Natural killer cell treated with Interleukin-12 subunit alpha and Interleukin-12 subunit beta and Interleukin-15 and Interleukin-18, amount 100 ng/mL, for 72 hours (primary cell): ENCODE measurements at regions not wholly inside any gene's neighbourhood (a gene's known extent, or its start where the extent isn't known, plus 50 kb on each side); places are given as distances from the start of the nearest gene placed in this dataset.
A peak's percentile ranks its signal among the peaks of the same experiment; 100 is the strongest.

ENCODE experiments used
- ATAC-seq, 2 donors: fragments of 150-1000 bp; cut with Tn5 transposase in 1 of 2; sonication (Bioruptor Pico), chemical (Tn5 transposase) in 1 of 2; 2 replicates each; pipeline ENCODE4 v1.10.0; 2021
- DNase-seq: peaks from one replicate; pipeline ENCODE4 v3.0.0; 2022; ENCODE audit warnings: low spot score
- H3K27ac Mint-ChIP-seq, 2 donors: 1 replicate in 1 of 2; 2 replicates in 1 of 2; pipeline ENCODE4 v1.8.0; 2022; ENCODE audit warnings: mixed read lengths in 2 of 2, mild to moderate bottlenecking in 1 of 2, moderate library complexity in 1 of 2
- H3K27me3 Mint-ChIP-seq, 2 donors: 1 replicate in 1 of 2; 2 replicates in 1 of 2; pipeline ENCODE4 v1.8.0; 2022; ENCODE audit warnings: mixed read lengths in 2 of 2
- H3K36me3 Mint-ChIP-seq: one replicate; pipeline ENCODE4 v1.8.0; 2022; ENCODE audit warnings: mixed read lengths
- H3K4me1 Mint-ChIP-seq, 2 donors: 1 replicate in 1 of 2; 2 replicates in 1 of 2; pipeline ENCODE4 v1.8.0; 2022; ENCODE audit warnings: low read depth in 2 of 2, mixed read lengths in 2 of 2, mild to moderate bottlenecking in 1 of 2
- H3K4me3 Mint-ChIP-seq: one replicate; pipeline ENCODE4 v1.8.0; 2022; ENCODE audit warnings: mixed read lengths
- H3K9me3 Mint-ChIP-seq: 2 replicates; pipeline ENCODE4 v1.8.0; 2022; ENCODE audit warnings: mixed read lengths

DNA sequence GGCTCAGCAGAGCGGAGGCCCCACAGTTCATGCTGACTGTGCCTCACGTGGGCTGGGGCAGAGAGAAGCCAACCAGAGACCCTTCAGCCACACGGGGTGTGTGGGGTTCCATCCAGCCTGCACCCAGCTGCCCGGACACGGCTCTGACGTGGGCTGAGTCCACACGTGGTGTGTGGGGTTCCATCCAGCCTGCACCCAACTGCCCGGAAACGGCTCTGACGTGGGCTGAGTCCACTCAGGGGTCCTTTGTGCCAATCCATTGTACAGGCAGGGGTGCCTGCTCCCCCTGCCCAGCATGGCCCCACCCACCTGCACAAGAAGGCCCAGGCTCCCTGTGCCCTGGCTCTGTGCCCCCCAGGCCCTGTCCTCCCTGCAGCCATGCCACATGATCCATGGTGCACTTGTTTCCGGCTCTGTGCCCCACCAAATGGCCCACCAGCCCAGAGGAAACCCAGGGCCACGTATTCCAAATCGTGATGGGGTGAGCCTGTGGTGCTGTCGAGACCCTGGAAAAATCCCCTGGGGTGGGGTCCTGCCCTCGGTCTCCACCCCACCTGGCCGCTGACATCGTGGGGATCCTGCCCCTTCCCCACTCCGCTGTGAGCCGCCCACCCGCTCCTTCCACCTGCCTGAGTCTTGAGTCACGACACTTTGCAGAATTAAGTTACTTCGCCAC, 99.3 kb upstream of the SFSWAP start:
- H3K27ac Mint-ChIP-seq = no peak overlapping the region
- peaks cover 24 to 34% of the 10 kb centered on the region in 2 donors for H3K4me1 Mint-ChIP-seq
- no peak overlapping the region for H3K4me3 Mint-ChIP-seq
- no peak for DNase-seq
- no peaks in the 10 kb centered on the region for H3K36me3 Mint-ChIP-seq
- H3K9me3 Mint-ChIP-seq = no peaks in the 10 kb centered on the region
- H3K27me3 Mint-ChIP-seq = no peaks in the 10 kb centered on the region
- ATAC-seq = no peak

DNA sequence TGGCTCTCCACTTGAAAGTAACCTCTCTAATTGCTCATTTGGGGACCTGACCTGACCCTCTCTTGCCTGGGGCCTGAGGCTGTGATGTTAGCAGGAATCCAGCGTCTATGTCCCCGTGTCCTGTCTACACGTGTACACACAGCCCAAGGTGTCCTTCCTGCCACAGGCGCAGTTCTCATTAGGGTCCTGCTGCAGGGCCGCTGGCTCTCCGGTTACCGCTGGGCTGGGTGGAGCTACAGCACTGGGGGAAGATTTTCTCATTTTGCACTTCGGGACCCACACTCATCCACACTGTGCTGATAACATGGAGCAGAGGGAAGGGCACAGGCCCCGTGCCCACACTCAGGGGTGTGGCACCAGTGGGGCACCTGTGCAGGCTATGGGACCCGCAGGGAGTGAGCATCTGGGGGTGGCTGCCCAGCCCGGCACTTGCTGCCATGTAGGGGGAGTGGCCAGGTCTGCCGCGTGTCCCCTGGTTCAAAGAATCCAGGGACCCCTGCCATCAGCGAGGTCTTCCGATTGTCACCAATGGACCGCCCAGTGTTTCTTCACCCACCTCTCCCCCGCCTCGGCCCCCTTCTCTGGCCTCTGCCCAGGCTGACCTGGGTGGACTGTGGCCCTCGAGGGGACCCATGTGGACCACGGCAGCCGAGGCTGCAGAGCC, 98.7 kb upstream of the SFSWAP start:
- H3K27ac Mint-ChIP-seq = no peak overlapping the region
- no peak overlapping the region for H3K4me3 Mint-ChIP-seq
- no peak for ATAC-seq
- H3K9me3 Mint-ChIP-seq = no peaks in the 10 kb centered on the region
- H3K36me3 Mint-ChIP-seq = no peaks in the 10 kb centered on the region
- DNase-seq = peak; percentile 53
- no peaks in the 10 kb centered on the region for H3K27me3 Mint-ChIP-seq
- peaks cover 24 to 27% of the 10 kb centered on the region in 2 donors for H3K4me1 Mint-ChIP-seq

DNA sequence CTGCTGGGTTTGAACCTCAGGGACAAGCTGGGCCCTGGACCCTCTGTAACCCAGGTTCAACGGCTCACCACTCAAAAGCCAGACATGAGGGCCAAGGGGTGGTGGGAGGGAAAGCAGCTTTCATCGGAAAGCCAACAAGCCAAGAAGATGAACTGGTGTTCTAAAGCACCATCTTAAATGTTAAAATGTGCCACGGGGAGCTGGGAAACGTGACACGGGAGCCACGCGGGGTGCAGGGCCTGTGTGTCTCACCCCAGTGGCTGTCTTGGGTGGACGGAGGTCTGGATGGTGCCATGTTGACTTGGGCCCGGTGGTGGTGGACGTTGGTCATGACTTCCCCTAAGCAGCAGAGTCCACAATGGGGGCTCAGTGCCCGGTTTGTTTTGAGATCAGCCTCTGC, 97.7 kb upstream of the SFSWAP start:
- no peak for ATAC-seq
- Mint-ChIP-seq H3K36me3 (no peaks in the 10 kb centered on the region), H3K4me3 (no peak overlapping the region)

DNA sequence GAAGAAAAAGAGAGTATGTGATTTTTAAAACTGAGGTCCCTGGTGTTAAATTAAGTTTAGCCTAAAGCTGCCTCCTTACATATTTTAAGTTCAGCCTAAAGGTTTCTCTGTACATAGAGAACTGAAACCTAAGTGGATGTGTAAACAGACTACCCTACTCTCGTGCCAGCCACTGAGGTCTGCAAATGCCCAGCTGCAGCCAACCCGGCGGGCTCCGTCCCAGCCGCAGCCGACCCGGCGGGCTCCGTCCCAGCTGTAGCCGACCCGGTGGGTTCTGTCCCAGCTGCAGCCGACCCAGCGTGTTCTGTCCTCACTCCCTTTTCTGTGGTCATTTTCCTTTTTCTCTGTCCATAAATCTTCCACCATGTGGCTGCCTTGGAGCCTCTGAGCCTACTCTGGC, 97.2 kb upstream of the SFSWAP start:
- Mint-ChIP-seq H3K4me3 (no peak overlapping the region), H3K4me1 (peaks cover 13% of the 10 kb centered on the region in 2 donors), H3K27me3 (no peaks in the 10 kb centered on the region), H3K36me3 (no peaks in the 10 kb centered on the region), H3K27ac (no peak overlapping the region), H3K9me3 (no peaks in the 10 kb centered on the region)
- peak; percentile 54 for DNase-seq
- ATAC-seq = no peak

More for the DNA sequence above, 97.7 kb upstream of the SFSWAP start:
- peaks cover 14 to 18% of the 10 kb centered on the region in 2 donors for H3K4me1 Mint-ChIP-seq
- H3K27ac Mint-ChIP-seq = no peak overlapping the region
- DNase-seq = peak; percentile 59
- no peaks in the 10 kb centered on the region for H3K27me3 Mint-ChIP-seq
- H3K9me3 Mint-ChIP-seq = no peaks in the 10 kb centered on the region

DNA sequence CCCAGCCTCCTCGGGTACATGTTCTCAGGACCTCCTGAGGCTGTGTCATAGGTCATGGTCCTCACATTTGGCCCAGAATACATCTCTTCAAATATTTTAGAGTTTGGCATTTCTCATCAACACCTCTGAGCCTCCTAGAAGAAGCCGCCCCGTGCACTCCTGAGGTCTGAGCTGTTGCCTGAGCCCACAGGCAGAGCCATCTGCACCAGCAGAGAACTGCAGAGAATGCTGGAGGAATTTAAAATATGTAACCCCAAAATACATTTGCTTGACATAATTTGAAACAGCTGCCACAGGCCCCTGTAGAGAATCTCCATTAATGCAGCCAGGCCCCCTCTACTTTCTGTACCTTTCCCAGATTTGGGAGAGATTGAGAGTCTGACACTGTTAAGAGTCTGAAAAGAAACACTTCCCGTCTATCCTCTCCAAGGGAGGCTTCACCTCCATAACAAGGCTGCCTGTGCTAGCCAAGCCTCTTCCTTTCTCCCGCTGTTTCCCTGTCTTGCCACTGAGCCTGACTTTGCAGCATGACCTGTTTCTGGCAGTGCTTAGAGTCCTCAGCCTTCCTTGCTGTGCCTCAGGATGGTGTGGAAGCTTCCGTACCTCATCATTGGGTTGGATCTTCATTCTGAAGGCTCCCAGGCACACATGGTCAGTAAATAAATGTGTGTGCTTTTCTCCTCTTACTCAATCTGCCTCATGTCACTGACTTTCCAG, 95.4 kb upstream of the SFSWAP start:
- Mint-ChIP-seq H3K27ac (no peak overlapping the region), H3K36me3 (no peaks in the 10 kb centered on the region)

DNA sequence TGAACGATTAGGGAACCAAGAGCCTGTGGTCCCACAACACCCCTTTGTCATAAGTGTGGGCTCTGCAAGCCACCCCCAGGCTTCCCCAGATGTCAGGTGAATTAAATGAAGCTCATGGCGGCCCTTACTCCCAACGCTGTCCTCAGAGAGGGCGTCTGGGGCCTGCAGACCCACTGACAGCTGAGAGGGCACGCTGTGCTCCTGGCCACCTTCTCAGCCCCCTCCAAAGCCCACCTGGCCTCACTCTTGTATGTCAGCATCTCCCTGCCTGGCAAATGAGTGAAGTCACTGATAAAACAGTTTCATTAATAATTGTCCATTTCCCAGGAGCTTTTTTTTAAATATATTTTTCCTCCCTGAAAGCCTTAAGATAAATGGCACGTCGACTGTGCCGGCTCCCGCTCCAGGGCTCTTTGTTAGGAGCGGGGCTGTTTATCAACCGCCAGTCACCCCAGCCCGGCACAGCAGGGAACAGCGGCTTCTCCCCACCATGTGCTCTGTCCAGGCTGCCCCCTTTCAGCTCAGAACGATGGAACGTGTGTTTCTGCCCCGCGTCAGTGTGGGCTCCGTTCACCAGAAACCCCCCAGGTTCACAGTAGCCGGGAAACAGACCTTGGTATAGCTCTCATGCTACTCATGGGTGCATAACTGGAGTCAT, 94.7 kb upstream of the SFSWAP start:
- DNase-seq = peak; percentile 8
- Mint-ChIP-seq H3K27me3 (peaks cover 0 to 4% of the 10 kb centered on the region in 2 donors), H3K4me3 (no peak overlapping the region), H3K27ac (no peak overlapping the region), H3K36me3 (no peaks in the 10 kb centered on the region), H3K4me1 (peaks cover 0 to 2% of the 10 kb centered on the region in 2 donors), H3K9me3 (no peaks in the 10 kb centered on the region)
- ATAC-seq = no peak

More for the DNA sequence above, 95.4 kb upstream of the SFSWAP start:
- Mint-ChIP-seq H3K4me3 (no peak overlapping the region), H3K4me1 (peaks cover 0 to 2% of the 10 kb centered on the region in 2 donors), H3K27me3 (peaks cover 0 to 4% of the 10 kb centered on the region in 2 donors), H3K9me3 (no peaks in the 10 kb centered on the region)
- DNase-seq (peak; percentile 12), ATAC-seq (no peak)

DNA sequence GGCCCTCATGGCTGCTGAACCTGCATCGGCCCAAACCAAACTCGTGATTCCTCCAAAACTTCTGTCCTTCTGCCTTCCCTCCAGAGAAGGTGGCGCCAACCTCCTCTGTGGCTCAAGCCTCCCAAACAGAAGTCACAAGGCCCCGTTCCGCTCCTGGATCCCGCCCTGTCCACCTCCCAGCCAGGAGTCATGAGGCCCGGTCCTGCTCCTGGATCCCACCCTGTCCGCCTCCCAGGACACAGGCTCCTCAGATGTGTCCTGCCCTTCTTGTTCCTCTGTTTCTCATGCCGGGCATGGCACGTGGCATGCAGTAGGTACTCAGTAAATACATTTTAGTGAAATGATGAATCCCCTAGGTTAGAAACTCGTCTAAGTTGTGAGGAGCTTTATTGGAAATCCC, 94.2 kb upstream of the SFSWAP start:
- Mint-ChIP-seq H3K4me3 (no peak overlapping the region), H3K36me3 (no peaks in the 10 kb centered on the region), H3K27me3 (peaks cover 0 to 4% of the 10 kb centered on the region in 2 donors), H3K27ac (no peak overlapping the region), H3K4me1 (peaks cover 0 to 2% of the 10 kb centered on the region in 2 donors), H3K9me3 (no peaks in the 10 kb centered on the region)
- peak; percentile 25 for DNase-seq
- no peak for ATAC-seq

DNA sequence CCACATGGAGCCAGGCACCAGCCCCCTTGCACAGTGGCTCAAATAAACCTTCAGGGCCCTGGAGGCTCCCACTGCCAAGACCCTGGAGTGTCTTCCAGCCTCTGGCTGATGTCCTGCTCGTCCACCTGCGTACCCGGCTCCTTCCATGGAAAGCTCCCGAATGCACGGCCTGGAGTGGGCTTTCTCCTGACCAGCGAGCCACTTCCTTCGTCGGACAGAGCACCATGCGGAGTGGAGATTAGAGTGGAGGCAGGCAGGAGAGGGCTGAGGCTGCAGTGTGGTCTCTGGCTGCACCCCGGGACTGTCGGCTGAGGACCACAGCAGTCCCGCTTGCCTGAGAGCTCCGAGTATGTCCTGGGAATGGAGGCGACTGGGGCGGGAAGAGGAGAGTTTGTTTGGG, 93.7 kb upstream of the SFSWAP start:
- peak; percentile 40 for DNase-seq
- no peak for ATAC-seq
- H3K4me3 Mint-ChIP-seq = no peak overlapping the region
- H3K27ac Mint-ChIP-seq = no peak overlapping the region
- H3K36me3 Mint-ChIP-seq = no peaks in the 10 kb centered on the region
- H3K4me1 Mint-ChIP-seq = peaks cover 0 to 5% of the 10 kb centered on the region in 2 donors
- H3K9me3 Mint-ChIP-seq = no peaks in the 10 kb centered on the region
- H3K27me3 Mint-ChIP-seq = peaks cover 0 to 4% of the 10 kb centered on the region in 2 donors

DNA sequence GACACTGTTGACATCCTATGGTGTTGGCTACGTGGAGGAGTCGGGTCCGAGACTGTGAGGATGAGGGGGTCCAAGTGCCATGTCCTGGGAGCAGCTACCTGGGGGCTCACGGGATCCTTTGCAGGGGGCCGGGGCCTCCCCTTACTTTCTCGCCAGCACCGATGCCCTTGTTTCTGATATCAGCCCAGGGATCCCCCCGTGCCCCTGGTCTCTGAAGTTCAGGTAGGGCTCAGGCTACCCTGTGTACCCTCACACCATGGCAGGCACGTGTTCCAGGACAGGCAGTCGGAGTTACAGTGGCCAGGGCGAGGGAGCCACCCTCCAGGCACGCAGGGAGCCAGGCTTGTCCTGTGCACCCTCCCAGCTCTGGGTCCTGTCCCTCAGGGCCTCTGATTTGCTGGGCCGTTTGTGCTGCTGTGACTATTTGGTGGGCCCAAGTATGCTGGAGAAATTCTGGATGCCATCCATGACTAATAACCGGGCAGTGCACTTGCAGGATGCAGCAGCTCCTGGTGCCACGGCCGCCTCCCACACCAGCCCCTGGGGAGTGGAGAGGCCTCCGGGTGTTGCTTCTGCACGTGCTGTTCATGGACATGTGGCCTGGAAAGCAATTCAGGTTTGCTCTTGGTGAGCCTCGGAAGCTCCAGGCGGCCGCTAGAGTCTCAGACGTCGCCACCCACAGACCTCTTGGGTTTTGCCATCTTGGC, 93.1 kb upstream of the SFSWAP start:
- H3K27me3 Mint-ChIP-seq = peaks cover 0 to 4% of the 10 kb centered on the region in 2 donors
- DNase-seq = peak; percentile 55
- H3K4me1 Mint-ChIP-seq = peaks cover 0 to 5% of the 10 kb centered on the region in 2 donors
- no peaks in the 10 kb centered on the region for H3K36me3 Mint-ChIP-seq
- no peak overlapping the region for H3K4me3 Mint-ChIP-seq
- H3K9me3 Mint-ChIP-seq = no peaks in the 10 kb centered on the region
- H3K27ac Mint-ChIP-seq = no peak overlapping the region
- ATAC-seq = no peak

DNA sequence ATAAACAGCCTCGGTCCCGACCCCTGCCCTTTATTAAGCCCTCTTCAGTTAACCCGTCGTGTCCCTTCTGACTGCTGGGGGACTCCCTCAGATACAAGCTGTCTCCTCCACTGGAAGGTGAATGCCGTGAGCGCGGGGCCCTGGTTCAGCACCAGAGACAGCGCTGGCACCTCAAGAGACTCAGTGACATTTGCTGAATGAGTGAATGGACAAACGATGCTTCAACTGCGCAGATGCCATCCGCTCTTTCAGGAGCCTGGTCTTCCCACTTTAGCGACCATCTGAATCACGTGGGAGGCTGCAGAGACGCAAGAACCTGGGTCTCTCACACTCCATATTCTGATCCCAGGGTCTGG, 92.6 kb upstream of the SFSWAP start:
- no peak for DNase-seq
- peaks cover 0 to 5% of the 10 kb centered on the region in 2 donors for H3K4me1 Mint-ChIP-seq
- no peak for ATAC-seq
- no peaks in the 10 kb centered on the region for H3K9me3 Mint-ChIP-seq
- H3K27me3 Mint-ChIP-seq = peaks cover 0 to 4% of the 10 kb centered on the region in 2 donors
- no peak overlapping the region for H3K27ac Mint-ChIP-seq
- H3K36me3 Mint-ChIP-seq = no peaks in the 10 kb centered on the region
- H3K4me3 Mint-ChIP-seq = no peak overlapping the region

DNA sequence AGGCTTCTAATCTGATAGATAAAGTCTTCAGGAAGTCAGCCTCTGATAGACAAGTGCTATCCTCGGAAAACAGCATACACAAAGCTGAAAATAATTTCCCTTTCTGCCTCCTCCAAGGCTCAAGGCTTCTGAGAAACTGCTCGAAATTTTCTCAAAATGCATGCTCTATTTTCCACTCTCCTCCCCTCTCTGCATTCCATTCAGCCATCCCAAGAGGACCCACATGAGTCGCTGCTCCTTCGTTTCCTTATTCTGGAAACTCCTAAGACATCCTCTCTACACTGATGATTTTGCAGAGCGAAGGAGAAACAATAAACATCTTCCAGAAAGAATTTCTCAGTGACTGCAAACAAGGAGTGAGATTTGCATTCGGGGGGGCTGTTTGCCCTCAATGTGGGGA, 92.2 kb upstream of the SFSWAP start:
- DNase-seq = no peak
- H3K9me3 Mint-ChIP-seq = no peaks in the 10 kb centered on the region
- peaks cover 0 to 4% of the 10 kb centered on the region in 2 donors for H3K27me3 Mint-ChIP-seq
- H3K4me1 Mint-ChIP-seq = peaks cover 0 to 5% of the 10 kb centered on the region in 2 donors
- no peak overlapping the region for H3K4me3 Mint-ChIP-seq
- no peak overlapping the region for H3K27ac Mint-ChIP-seq
- H3K36me3 Mint-ChIP-seq = no peaks in the 10 kb centered on the region
- no peak for ATAC-seq

DNA sequence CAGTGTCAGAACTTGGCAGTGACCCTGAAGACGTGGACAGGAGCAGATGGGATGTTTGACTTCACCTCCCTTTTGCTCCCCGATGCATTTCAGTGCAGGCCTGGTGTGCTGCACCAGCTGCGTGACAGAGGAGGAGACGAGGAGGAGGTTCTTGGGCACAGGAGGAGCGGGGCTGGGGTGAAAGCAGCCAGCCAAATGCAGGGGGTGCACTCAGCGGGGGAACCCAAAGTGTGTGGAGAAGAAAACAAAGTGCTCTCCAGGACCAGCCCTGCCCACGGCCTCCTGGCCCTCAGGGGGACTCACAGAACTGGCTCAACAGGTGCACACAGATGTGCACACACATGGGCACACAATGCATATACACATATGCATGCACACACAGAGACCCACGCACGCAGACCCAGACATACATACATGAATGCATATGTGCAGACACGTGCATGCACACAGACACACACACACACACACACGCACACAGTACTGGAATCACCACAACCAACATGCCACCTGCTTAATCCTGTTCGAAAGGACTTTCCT, 91.7 kb upstream of the SFSWAP start:
- ATAC-seq = no peak
- H3K4me1 Mint-ChIP-seq = peaks cover 0 to 5% of the 10 kb centered on the region in 2 donors

More for the DNA sequence above, 91.7 kb upstream of the SFSWAP start:
- Mint-ChIP-seq H3K27ac (no peak overlapping the region), H3K9me3 (no peaks in the 10 kb centered on the region), H3K27me3 (peaks cover 0 to 4% of the 10 kb centered on the region in 2 donors), H3K36me3 (no peaks in the 10 kb centered on the region), H3K4me3 (no peak overlapping the region)
- DNase-seq = peak; percentile 29
